ENCODE measurements at regions not wholly inside any gene's neighbourhood (a gene's known extent, or its start where the extent isn't known, plus 50 kb on each side); places are given as distances from the start of the nearest gene placed in this dataset.

GRCh38 chr11:106477776-106478175 lies 400.3 kb downstream of the AASDHPPT start:
- no peak overlapping the region for H3K4me3 ChIP-seq (ENCODE audit: low read depth, low read length)
- H3K27ac ChIP-seq (ENCODE audit: low read depth) = no peak overlapping the region
- H3K36me3 ChIP-seq (ENCODE audit: insufficient read depth) = no peaks in the 10 kb centered on the region
- no peaks in the 10 kb centered on the region for H3K4me1 ChIP-seq (ENCODE audit: insufficient read depth)
- no peak for DNase-seq (ENCODE audit: extremely low spot score)
- 70% methylated on average over 1 of the region's 1 CpG for WGBS

GRCh38 chr11:106479646-106480045 lies 402.2 kb downstream of the AASDHPPT start:
- no peak overlapping the region for H3K4me3 ChIP-seq (ENCODE audit: low read depth, low read length)
- 63% methylated on average over 3 of the region's 3 CpGs for WGBS
- no peak for DNase-seq (ENCODE audit: extremely low spot score)
- no peak overlapping the region for H3K27ac ChIP-seq (ENCODE audit: low read depth)
- H3K4me1 ChIP-seq (ENCODE audit: insufficient read depth) = no peaks in the 10 kb centered on the region
- H3K36me3 ChIP-seq (ENCODE audit: insufficient read depth) = no peaks in the 10 kb centered on the region

- no peaks in the 10 kb centered on the region for H3K4me1 ChIP-seq (ENCODE audit: insufficient read depth)
- no peak for DNase-seq (ENCODE audit: extremely low spot score)
- 89% methylated on average over 1 of the region's 1 CpG for WGBS
Observed at GRCh38 chr11:106480581-106481190, 403.2 kb downstream of the AASDHPPT start.

GRCh38 chr11:106482917-106483785 lies 405.7 kb downstream of the AASDHPPT start:
- 31% methylated on average over 3 of the region's 3 CpGs for WGBS
- DNase-seq (ENCODE audit: extremely low spot score) = no peak
- Histone ChIP-seq H3K36me3 (ENCODE audit: insufficient read depth) (no peaks in the 10 kb centered on the region), H3K27ac (ENCODE audit: low read depth) (no peak overlapping the region), H3K4me1 (ENCODE audit: insufficient read depth) (no peaks in the 10 kb centered on the region), H3K4me3 (ENCODE audit: low read depth, low read length) (no peak overlapping the region)

More at GRCh38 chr11:106480581-106481190, 403.2 kb downstream of the AASDHPPT start:
- Histone ChIP-seq H3K4me3 (ENCODE audit: low read depth, low read length) (no peak overlapping the region), H3K27ac (ENCODE audit: low read depth) (no peak overlapping the region), H3K36me3 (ENCODE audit: insufficient read depth) (no peaks in the 10 kb centered on the region)

- Histone ChIP-seq H3K4me3 (ENCODE audit: low read depth, low read length) (no peak overlapping the region), H3K36me3 (ENCODE audit: insufficient read depth) (no peaks in the 10 kb centered on the region), H3K27ac (ENCODE audit: low read depth) (no peak overlapping the region), H3K4me1 (ENCODE audit: insufficient read depth) (no peaks in the 10 kb centered on the region)
- no peak for DNase-seq (ENCODE audit: extremely low spot score)
Observed at GRCh38 chr11:106491751-106492150, 414.3 kb downstream of the AASDHPPT start.

GRCh38 chr11:106493751-106494150 lies 416.3 kb downstream of the AASDHPPT start:
- DNase-seq (ENCODE audit: extremely low spot score) = no peak
- Histone ChIP-seq H3K27ac (ENCODE audit: low read depth) (no peak overlapping the region), H3K36me3 (ENCODE audit: insufficient read depth) (no peaks in the 10 kb centered on the region), H3K4me1 (ENCODE audit: insufficient read depth) (no peaks in the 10 kb centered on the region), H3K4me3 (ENCODE audit: low read depth, low read length) (no peak overlapping the region)
- WGBS = 41% methylated on average over 1 of the region's 1 CpG

GRCh38 chr11:106495046-106495445 lies 417.6 kb downstream of the AASDHPPT start:
- H3K27ac ChIP-seq (ENCODE audit: low read depth) = no peak overlapping the region
- no peaks in the 10 kb centered on the region for H3K36me3 ChIP-seq (ENCODE audit: insufficient read depth)
- no peak overlapping the region for H3K4me3 ChIP-seq (ENCODE audit: low read depth, low read length)
- DNase-seq (ENCODE audit: extremely low spot score) = no peak
- no peaks in the 10 kb centered on the region for H3K4me1 ChIP-seq (ENCODE audit: insufficient read depth)

GRCh38 chr11:106496677-106497076 lies 419.2 kb downstream of the AASDHPPT start:
- H3K27ac ChIP-seq (ENCODE audit: low read depth) = no peak overlapping the region
- WGBS = 31% methylated on average over 2 of the region's 2 CpGs
- no peaks in the 10 kb centered on the region for H3K36me3 ChIP-seq (ENCODE audit: insufficient read depth)
- no peaks in the 10 kb centered on the region for H3K4me1 ChIP-seq (ENCODE audit: insufficient read depth)
- no peak overlapping the region for H3K4me3 ChIP-seq (ENCODE audit: low read depth, low read length)
- no peak for DNase-seq (ENCODE audit: extremely low spot score)

GRCh38 chr11:106497321-106497720 lies 419.9 kb downstream of the AASDHPPT start:
- Histone ChIP-seq H3K4me1 (ENCODE audit: insufficient read depth) (no peaks in the 10 kb centered on the region), H3K27ac (ENCODE audit: low read depth) (no peak overlapping the region), H3K36me3 (ENCODE audit: insufficient read depth) (no peaks in the 10 kb centered on the region), H3K4me3 (ENCODE audit: low read depth, low read length) (no peak overlapping the region)
- 94% methylated on average over 9 of the region's 9 CpGs for WGBS
- DNase-seq (ENCODE audit: extremely low spot score) = no peak

GRCh38 chr11:106497822-106498221 lies 420.4 kb downstream of the AASDHPPT start:
- no peak overlapping the region for H3K27ac ChIP-seq (ENCODE audit: low read depth)
- WGBS = 90% methylated on average over 2 of the region's 2 CpGs
- no peaks in the 10 kb centered on the region for H3K4me1 ChIP-seq (ENCODE audit: insufficient read depth)
- no peak overlapping the region for H3K4me3 ChIP-seq (ENCODE audit: low read depth, low read length)
- H3K36me3 ChIP-seq (ENCODE audit: insufficient read depth) = no peaks in the 10 kb centered on the region
- no peak for DNase-seq (ENCODE audit: extremely low spot score)

- Histone ChIP-seq H3K4me3 (ENCODE audit: low read depth, low read length) (no peak overlapping the region), H3K36me3 (ENCODE audit: insufficient read depth) (no peaks in the 10 kb centered on the region), H3K4me1 (ENCODE audit: insufficient read depth) (no peaks in the 10 kb centered on the region), H3K27ac (ENCODE audit: low read depth) (no peak overlapping the region)
- 26% methylated on average over 1 of the region's 1 CpG for WGBS
- DNase-seq (ENCODE audit: extremely low spot score) = no peak
Observed at GRCh38 chr11:106503901-106504300, 426.4 kb downstream of the AASDHPPT start.

- Histone ChIP-seq H3K27ac (ENCODE audit: low read depth) (no peak overlapping the region), H3K4me1 (ENCODE audit: insufficient read depth) (no peaks in the 10 kb centered on the region), H3K36me3 (ENCODE audit: insufficient read depth) (no peaks in the 10 kb centered on the region), H3K4me3 (ENCODE audit: low read depth, low read length) (no peak overlapping the region)
- no peak for DNase-seq (ENCODE audit: extremely low spot score)
- 59% methylated on average over 1 of the region's 1 CpG for WGBS
Observed at GRCh38 chr11:106507645-106508306, 430.3 kb downstream of the AASDHPPT start.

- no peaks in the 10 kb centered on the region for H3K36me3 ChIP-seq (ENCODE audit: insufficient read depth)
- H3K27ac ChIP-seq (ENCODE audit: low read depth) = no peak overlapping the region
- DNase-seq (ENCODE audit: extremely low spot score) = no peak
- no peak overlapping the region for H3K4me3 ChIP-seq (ENCODE audit: low read depth, low read length)
- H3K4me1 ChIP-seq (ENCODE audit: insufficient read depth) = no peaks in the 10 kb centered on the region
- 98% methylated on average over 1 of the region's 1 CpG for WGBS
Observed at GRCh38 chr11:106514706-106515105, 437.2 kb downstream of the AASDHPPT start.

- 93% methylated on average over 2 of the region's 2 CpGs for WGBS
- no peak for DNase-seq (ENCODE audit: extremely low spot score)
- H3K27ac ChIP-seq (ENCODE audit: low read depth) = no peak overlapping the region
Observed at GRCh38 chr11:106517426-106517825, 440.0 kb downstream of the AASDHPPT start.

More at GRCh38 chr11:106517426-106517825, 440.0 kb downstream of the AASDHPPT start:
- no peak overlapping the region for H3K4me3 ChIP-seq (ENCODE audit: low read depth, low read length)
- H3K36me3 ChIP-seq (ENCODE audit: insufficient read depth) = no peaks in the 10 kb centered on the region
- H3K4me1 ChIP-seq (ENCODE audit: insufficient read depth) = no peaks in the 10 kb centered on the region

Measured in urinary bladder (tissue), 3 donors.